Vagina (tissue), 2 donors: ENCODE measurements at regions not wholly inside any gene's neighbourhood (a gene's known extent, or its start where the extent isn't known, plus 50 kb on each side); places are given as distances from the start of the nearest gene placed in this dataset.

Experiments
- CTCF ChIP-seq, 3 experiments: fragments of 450-650 bp in 2 of 3; fragments of 200-600 bp in 1 of 3; sonication (generic) in 1 of 3; IDR thresholded peaks; one replicate each; pipeline ENCODE4 v1.5.1; 2017 to 2019; ENCODE audit warnings: antibody characterized with exemption in 3 of 3, mild to moderate bottlenecking in 2 of 3, moderate library complexity in 2 of 3
- POLR2A ChIP-seq, 2 donors: fragments of 450-650 bp; IDR thresholded peaks; one replicate each; pipeline ENCODE4 v1.6.1; 2017; ENCODE audit warnings: antibody characterized with exemption in 2 of 2, mild to moderate bottlenecking in 2 of 2, moderate library complexity in 2 of 2
- POLR2AphosphoS5 ChIP-seq, 2 donors: sonication (generic); formaldehyde crosslinking; IDR thresholded peaks; one replicate each; pipeline ENCODE4 v1.9.0; 2017; ENCODE audit warnings: antibody characterized with exemption in 2 of 2, mild to moderate bottlenecking in 2 of 2, low read depth in 1 of 2; ENCODE audit not compliant: insufficient read depth in 1 of 2

- no peak for TF ChIP-seq CTCF (IDR thresholded peaks at IDR 0.05)
- TF ChIP-seq POLR2A (IDR thresholded peaks at IDR 0.05), result no peak
- TF ChIP-seq POLR2AphosphoS5 (IDR thresholded peaks at IDR 0.05; ENCODE audit: insufficient read depth in 1 of 2, low read depth in 1 of 2), result no peak
These were observed 188.6 kb upstream of the GATA6 start for GRCh38 chr18:21980744-21981143.
